COLO829 (cell line): ENCODE measurements at regions not wholly inside any gene's neighbourhood (a gene's known extent, or its start where the extent isn't known, plus 50 kb on each side); places are given as distances from the start of the nearest gene placed in this dataset.

ENCODE experiments used
- DNase-seq: peaks from one replicate; pipeline ENCODE4 v3.0.0; 2012; ENCODE audit warnings: low spot score

DNA sequence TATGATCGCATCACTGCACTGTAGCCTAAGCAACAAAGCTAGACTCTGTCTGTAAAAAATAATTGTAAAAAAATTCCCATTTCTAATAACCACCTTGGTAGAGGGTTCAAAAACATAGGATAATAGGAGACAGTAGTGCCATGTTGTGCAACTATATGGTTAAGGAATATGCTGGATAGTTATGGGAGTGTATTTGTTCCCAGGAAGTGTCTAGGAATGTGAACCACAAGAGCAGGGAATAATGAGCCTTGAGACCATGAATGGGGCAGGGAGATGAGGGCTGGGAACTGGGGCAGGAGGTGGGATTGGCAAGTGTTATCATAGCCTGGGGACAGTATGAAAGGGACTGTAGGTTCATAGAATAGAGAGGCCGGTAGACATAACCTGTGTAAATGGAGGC is 50.4 kb downstream of the RUSC2 start:
- DNase-seq: no peak

DNA sequence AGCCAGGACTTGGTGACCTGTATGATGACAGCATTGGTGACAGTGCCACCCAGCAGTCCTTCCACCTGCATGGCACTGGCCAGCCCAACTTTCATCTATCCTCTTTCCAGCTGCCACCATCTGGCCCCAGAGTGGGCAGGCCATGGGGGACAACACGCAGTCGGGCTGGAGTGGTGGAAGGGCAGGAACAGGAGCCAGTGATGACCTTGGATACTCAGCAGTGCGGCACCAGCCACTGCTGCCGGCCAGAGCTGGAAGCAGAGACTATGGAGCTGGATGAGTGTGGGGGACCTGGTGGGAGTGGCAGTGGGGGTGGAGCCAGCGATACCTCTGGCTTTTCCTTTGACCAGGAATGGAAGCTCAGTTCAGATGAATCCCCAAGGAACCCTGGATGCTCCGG is 56.9 kb downstream of the RUSC2 start:
- DNase-seq: no peak

DNA sequence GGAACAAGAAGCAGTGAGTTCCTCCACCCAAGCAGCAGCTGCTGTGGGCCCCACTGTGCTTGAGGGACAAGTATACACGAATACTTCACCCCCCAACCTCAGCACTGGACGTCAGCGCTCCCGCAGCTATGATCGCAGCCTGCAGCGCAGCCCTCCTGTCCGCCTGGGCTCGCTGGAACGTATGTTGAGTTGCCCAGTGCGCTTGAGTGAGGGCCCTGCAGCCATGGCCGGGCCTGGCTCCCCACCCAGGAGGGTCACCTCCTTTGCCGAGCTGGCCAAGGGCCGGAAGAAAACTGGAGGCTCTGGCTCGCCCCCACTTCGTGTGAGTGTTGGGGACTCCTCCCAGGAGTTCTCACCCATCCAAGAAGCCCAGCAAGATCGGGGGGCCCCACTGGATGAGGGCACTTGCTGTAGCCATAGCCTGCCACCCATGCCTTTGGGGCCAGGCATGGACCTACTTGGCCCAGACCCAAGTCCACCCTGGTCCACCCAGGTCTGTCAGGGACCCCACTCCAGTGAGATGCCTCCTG is 57.1 kb upstream of the TESK1 start:
- DNase-seq: no peak

DNA sequence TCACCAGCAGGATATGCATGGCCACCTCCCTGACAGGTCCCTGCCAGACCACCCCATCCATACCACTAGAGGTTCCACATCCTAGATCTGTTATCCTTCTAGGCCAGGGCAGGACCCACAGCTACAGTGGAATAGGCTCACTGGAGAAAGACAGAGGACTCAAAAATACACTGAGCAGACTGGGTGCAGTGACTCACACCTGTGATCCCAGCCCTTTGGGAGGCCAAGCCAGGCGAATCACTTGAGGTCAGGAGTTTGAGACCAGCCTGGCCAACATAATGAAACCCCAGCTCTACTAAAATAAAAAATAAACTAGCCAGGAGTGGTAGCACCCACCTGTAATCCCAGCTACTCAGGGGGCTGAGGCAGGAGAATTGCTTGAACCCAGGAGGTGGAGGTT is 56.5 kb upstream of the TESK1 start:
- no peak for DNase-seq

DNA sequence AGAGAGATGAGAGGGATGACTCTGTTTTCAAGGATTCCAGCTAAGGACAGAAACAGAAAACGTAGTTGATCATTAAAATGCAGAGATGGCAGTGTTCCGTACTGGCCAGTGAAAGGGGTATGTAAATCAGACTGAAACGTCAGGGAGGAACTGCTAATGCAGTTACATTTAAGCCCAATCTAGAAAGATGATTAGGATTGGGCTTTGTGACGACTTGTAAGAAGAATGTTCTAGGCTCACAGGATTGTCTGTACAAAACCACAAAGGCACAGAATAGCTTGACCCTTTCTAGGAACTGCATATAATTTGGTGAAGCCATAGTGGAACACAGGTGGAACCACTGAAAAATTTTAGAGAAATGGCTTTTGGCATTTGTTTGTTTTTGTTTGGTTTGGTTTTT is 55.6 kb upstream of the TESK1 start:
- DNase-seq: no peak

DNA sequence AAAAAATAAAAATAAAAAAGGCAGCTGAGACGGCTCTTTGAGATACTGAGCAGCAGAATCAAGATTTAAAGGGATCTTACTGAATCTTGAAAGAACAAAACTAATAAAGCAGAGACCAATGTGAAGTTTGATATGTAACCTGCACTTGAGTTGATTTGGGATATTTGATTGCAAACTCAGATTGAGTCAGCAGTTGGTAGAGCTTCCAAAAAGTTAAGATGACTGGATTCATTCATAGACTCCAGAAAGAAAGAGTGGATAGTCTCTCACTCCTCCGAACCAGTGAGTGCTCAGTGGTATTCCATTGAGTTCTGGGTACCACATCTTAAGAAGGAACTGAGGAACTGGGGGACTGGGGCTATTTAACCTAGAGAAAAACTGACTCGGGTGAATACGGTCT is 52.7 kb upstream of the TESK1 start:
- DNase-seq: no peak

DNA sequence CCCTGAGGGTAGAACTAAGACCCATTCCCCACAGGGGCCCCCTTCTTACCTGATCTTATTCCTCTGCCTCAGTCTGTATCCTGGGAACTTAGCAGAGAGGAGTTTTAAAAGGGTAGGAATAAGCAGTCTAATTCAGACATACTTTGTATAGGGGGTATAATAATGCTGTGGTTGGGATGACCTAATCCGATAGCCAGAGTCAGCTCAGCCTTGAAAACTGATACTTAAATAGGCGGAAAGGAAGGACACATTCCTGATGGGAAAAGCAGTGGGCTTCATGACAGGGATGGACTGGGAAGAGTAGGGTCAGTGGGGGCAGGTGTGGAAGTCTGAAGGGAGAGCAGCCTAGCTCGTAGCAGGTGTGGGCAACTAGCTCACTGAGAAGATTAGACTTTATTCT is 52.2 kb upstream of the TESK1 start:
- no peak for DNase-seq

DNA sequence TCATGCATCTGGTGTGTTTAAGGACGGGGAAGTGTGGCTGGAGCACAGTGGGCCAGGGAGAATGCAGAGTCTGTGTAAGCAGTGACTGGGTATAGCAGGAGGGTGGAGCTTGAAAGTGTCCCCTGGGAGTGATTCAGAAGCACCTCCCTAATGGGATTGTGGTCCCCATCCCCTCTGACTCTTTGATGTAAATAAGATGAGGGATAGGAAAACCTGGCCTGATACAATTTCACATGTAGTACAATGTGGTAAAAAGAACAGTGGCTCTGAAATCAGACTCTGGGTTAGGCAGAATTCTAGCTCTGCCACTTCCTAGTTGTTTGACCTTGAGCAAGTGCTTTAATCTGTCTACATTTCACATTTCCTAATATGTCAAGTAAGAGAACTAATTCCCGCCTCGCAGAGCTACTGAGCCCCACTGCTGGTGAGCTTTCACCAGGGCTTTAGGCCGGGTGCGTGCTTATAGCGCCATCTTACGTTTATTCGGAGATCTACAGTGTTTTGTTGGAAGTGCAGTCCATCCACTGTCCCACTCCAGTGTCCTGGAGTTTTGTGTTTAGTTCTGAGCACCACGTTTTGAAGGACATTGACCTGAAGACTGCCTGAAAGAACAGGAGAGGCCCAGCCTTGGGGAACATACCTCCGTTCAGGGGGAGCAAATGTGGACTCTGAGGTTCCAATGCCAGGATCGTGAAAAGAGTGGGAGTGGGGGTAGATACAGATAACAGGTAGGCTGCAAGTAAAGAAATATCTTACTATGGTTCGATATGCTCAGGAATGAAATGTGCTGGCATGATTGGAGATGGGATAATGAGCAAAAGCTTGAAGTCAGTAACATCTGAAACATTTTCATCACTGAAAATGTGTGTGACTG is 51.2 kb upstream of the TESK1 start:
- peak; percentile 84 for DNase-seq

DNA sequence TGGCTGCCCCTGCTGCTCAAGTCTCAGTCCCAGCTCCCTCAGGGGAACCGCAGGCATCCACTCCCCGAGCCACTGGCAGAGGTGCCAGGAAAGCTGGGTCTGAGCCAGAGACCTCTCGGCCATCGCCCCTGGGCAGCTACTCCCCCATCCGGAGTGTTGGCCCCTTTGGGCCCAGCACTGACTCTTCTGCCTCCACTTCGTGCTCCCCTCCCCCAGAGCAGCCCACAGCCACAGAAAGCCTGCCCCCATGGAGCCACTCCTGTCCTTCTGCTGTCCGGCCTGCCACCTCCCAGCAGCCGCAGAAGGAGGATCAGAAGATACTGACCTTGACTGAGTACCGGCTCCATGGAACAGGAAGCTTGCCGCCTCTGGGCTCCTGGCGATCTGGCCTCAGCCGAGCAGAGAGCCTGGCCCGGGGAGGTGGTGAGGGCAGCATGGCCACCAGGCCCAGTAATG is 49.8 kb upstream of the TESK1 start:
- DNase-seq: no peak
